H1 (cell line): ENCODE measurements at regions not wholly inside any gene's neighbourhood (a gene's known extent, or its start where the extent isn't known, plus 50 kb on each side); places are given as distances from the start of the nearest gene placed in this dataset.

Experiments
- CTCF ChIA-PET: fragments of 300-600 bp; sonication (Branson Sonifier 250); formaldehyde crosslinking; loops from one replicate; lab custom pipeline; 2021; ENCODE audit not compliant: partially characterized antibody; lab: Charles Lee
- POLR2A ChIA-PET: fragments of 300-600 bp; sonication (Branson Sonifier 250); formaldehyde crosslinking; loops from one replicate; lab custom pipeline; 2021; ENCODE audit warnings: inconsistent platforms; ENCODE audit not compliant: partially characterized antibody; lab: Charles Lee
- DNase-seq, 2 experiments: peaks; one replicate each; pipeline versions ENCODE4 v3.0.0 to v3.0.0-alpha.2; 2010 to 2022; ENCODE audit warnings: low spot score in 2 of 2, low read depth in 1 of 2, mixed read lengths in 1 of 2
- FAIRE-seq: peaks from 2 replicates; lab custom pipeline; 2011; peaks lifted over from hg19 to GRCh38; lab: Jason Lieb, UNC
- H2AFZ ChIP-seq: 2 replicates; pipeline ENCODE4 v1.8.1; 2012; ENCODE audit warnings: low read length, inconsistent platforms
- H2AK5ac ChIP-seq: 2 replicates; pipeline ENCODE4 v1.6.1; 2013; ENCODE audit warnings: low read depth, low read length
- H2BK120ac ChIP-seq: replicated peaks from 2 replicates; pipeline ENCODE3; 2013; ENCODE audit warnings: low read depth, low read length, inconsistent platforms
- H2BK12ac ChIP-seq: 2 replicates; pipeline ENCODE4 v1.6.1; 2013; ENCODE audit warnings: low read depth, low read length
- H2BK15ac ChIP-seq: 2 replicates; pipeline ENCODE4 v1.6.1; 2013; ENCODE audit warnings: low read length
- H2BK20ac ChIP-seq: 2 replicates; pipeline ENCODE4 v1.6.1; 2013; ENCODE audit warnings: low read length
- H2BK5ac ChIP-seq: 2 replicates; pipeline ENCODE4 v1.6.1; 2013; ENCODE audit warnings: low read depth, low read length
- H3K14ac ChIP-seq: 2 replicates; pipeline ENCODE4 v1.6.1; 2013; ENCODE audit warnings: inconsistent platforms; ENCODE audit not compliant: insufficient read length
- H3K18ac ChIP-seq: 2 replicates; pipeline ENCODE4 v1.6.1; 2013; ENCODE audit warnings: low read length; ENCODE audit errors: extremely low read depth
- H3K23ac ChIP-seq: 2 replicates; pipeline ENCODE4 v1.6.1; 2013; ENCODE audit warnings: inconsistent platforms; ENCODE audit not compliant: insufficient read length
- H3K23me2 ChIP-seq: 2 replicates; pipeline ENCODE4 v1.6.1; 2013; ENCODE audit warnings: low read depth, low read length
- H3K27ac ChIP-seq: 2 replicates; pipeline ENCODE4 v1.6.1; 2011; ENCODE audit warnings: low read depth, low read length, inconsistent platforms
- H3K27me3 ChIP-seq, 4 experiments: replicated peaks in 1 of 4; 1 replicate in 1 of 4; 2 replicates in 3 of 4; pipeline versions ENCODE4 v1.6.1 to v1.8.1; 2011 to 2013; ENCODE audit warnings: low read length in 3 of 4, mild to moderate bottlenecking in 3 of 4, inconsistent platforms in 2 of 4, mixed read lengths in 2 of 4, moderate library complexity in 1 of 4; ENCODE audit not compliant: control insufficient read depth in 3 of 4, insufficient read depth in 3 of 4; ENCODE audit errors: extremely low read depth in 1 of 4
- H3K36me3 ChIP-seq, 4 experiments: 2 replicates each; pipeline versions ENCODE4 v1.6.1 to v1.8.1; 2011 to 2013; ENCODE audit warnings: mild to moderate bottlenecking in 4 of 4, low read length in 3 of 4, moderate library complexity in 2 of 4, control low read depth in 1 of 4, inconsistent platforms in 1 of 4; ENCODE audit not compliant: insufficient read depth in 4 of 4, control insufficient read depth in 2 of 4
- H3K4ac ChIP-seq: replicated peaks from 2 replicates; pipeline ENCODE3; 2013; ENCODE audit warnings: low read length, low read depth, mixed read lengths, inconsistent platforms; ENCODE audit not compliant: insufficient read length
- H3K4me1 ChIP-seq, 4 experiments: replicated peaks in 1 of 4; 1 replicate in 1 of 4; 2 replicates in 3 of 4; pipeline versions ENCODE4 v1.6.1 to v1.8.1; 2011 to 2013; ENCODE audit warnings: low read length in 3 of 4, inconsistent platforms in 2 of 4, mixed read lengths in 1 of 4; ENCODE audit not compliant: insufficient read depth in 4 of 4, control insufficient read depth in 3 of 4
- H3K4me2 ChIP-seq, 2 experiments: 2 replicates each; pipeline versions ENCODE4 v1.6.1 to v1.8.1; 2011 to 2013; ENCODE audit warnings: low read depth in 2 of 2, low read length in 2 of 2, control low read depth in 1 of 2, inconsistent platforms in 1 of 2, mild to moderate bottlenecking in 1 of 2; ENCODE audit not compliant: insufficient read depth in 1 of 2
- H3K4me3 ChIP-seq, 4 experiments: fragments of 200-600, 300-600 bp in 1 of 4; sonication (generic), shearing (Covaris generic), sonication (Bioruptor Twin) in 1 of 4; 2 replicates each; pipeline versions ENCODE4 v1.5.1 to v1.8.1; 2011 to 2016; ENCODE audit warnings: low read length in 4 of 4, low read depth in 3 of 4, control low read depth in 2 of 4, inconsistent platforms in 2 of 4, mild to moderate bottlenecking in 2 of 4, mixed read lengths in 1 of 4, moderate library complexity in 1 of 4; ENCODE audit not compliant: insufficient read depth in 2 of 4; ENCODE audit errors: extremely low read depth in 1 of 4
- H3K56ac ChIP-seq: replicated peaks from 2 replicates; pipeline ENCODE3; 2013; ENCODE audit warnings: low read depth, mild to moderate bottlenecking, mixed read lengths, low read length, inconsistent platforms; ENCODE audit not compliant: insufficient read length
- H3K79me1 ChIP-seq: 2 replicates; pipeline ENCODE4 v1.6.1; 2013; ENCODE audit warnings: low read depth, low read length, control low read depth
- H3K79me2 ChIP-seq, 2 experiments: 2 replicates each; pipeline versions ENCODE4 v1.6.1 to v1.8.1; 2012 to 2013; ENCODE audit warnings: low read length in 2 of 2, mild to moderate bottlenecking in 2 of 2, inconsistent platforms in 1 of 2; ENCODE audit not compliant: insufficient read depth in 2 of 2, control insufficient read depth in 1 of 2
- H3K9ac ChIP-seq, 4 experiments: replicated peaks in 1 of 4; 1 replicate in 1 of 4; 2 replicates in 3 of 4; pipeline versions ENCODE4 v1.6.1 to v1.8.1; 2011 to 2013; ENCODE audit warnings: low read depth in 3 of 4, low read length in 3 of 4, control low read depth in 2 of 4, mild to moderate bottlenecking in 2 of 4, moderate library complexity in 2 of 4, inconsistent platforms in 1 of 4; ENCODE audit errors: extremely low read depth in 1 of 4
- H3K9me3 ChIP-seq, 2 experiments: 2 replicates each; pipeline versions ENCODE4 v1.6.1 to v1.8.1; 2012 to 2013; ENCODE audit warnings: mild to moderate bottlenecking in 2 of 2, moderate library complexity in 2 of 2, control low read depth in 1 of 2, inconsistent platforms in 1 of 2, low read depth in 1 of 2, low read length in 1 of 2, mixed read lengths in 1 of 2; ENCODE audit not compliant: insufficient read depth in 2 of 2
- H4K20me1 ChIP-seq, 2 experiments: replicated peaks in 1 of 2; 2 replicates each; pipeline versions ENCODE3 to v1.8.1; 2011 to 2013; ENCODE audit warnings: inconsistent platforms in 2 of 2, low read length in 2 of 2, mild to moderate bottlenecking in 1 of 2; ENCODE audit not compliant: insufficient read depth in 2 of 2, control insufficient read depth in 1 of 2
- H4K5ac ChIP-seq: 2 replicates; pipeline ENCODE4 v1.6.1; 2013; ENCODE audit warnings: low read length, low read depth, mixed read lengths, inconsistent platforms; ENCODE audit not compliant: insufficient read length
- H4K8ac ChIP-seq: 2 replicates; pipeline ENCODE4 v1.8.0; 2013; ENCODE audit warnings: mild to moderate bottlenecking, moderate library complexity, low read length, inconsistent platforms; ENCODE audit not compliant: insufficient read depth; ENCODE audit errors: extremely low read depth
- H4K91ac ChIP-seq: replicated peaks from 2 replicates; pipeline ENCODE3; 2013; ENCODE audit warnings: low read length, mixed read lengths, inconsistent platforms; ENCODE audit not compliant: insufficient read length
- HDAC6 ChIP-seq: IDR thresholded peaks from one replicate; pipeline ENCODE4 v1.7.1; 2012; ENCODE audit warnings: low read depth, mild to moderate bottlenecking, inconsistent platforms, low read length, moderate library complexity
- PHF8 ChIP-seq: fragments of 200-600 bp; sonication (generic); conservative IDR thresholded peaks from 2 replicates; pipeline ENCODE4 v1.7.1; 2012; ENCODE audit warnings: low read depth, mild to moderate bottlenecking, inconsistent platforms, low read length, moderate library complexity
- TAF7 ChIP-seq: optimal IDR thresholded peaks from 2 replicates; pipeline ENCODE3; 2011; ENCODE audit warnings: low read depth, mild to moderate bottlenecking, inconsistent platforms, low read length, moderate library complexity, borderline replicate concordance
- TEAD4 ChIP-seq: IDR thresholded peaks from 2 replicates; pipeline ENCODE4 v1.6.1; 2012; ENCODE audit warnings: low read depth, low read length, inconsistent platforms, mixed read lengths
- WGBS, 2 experiments: shearing (Covaris generic) in 1 of 2; methylation state at CpG; one replicate each; pipeline versions ENCODE4 v1.1.6 to v1.1.7; 2013 to 2015; ENCODE audit warnings: low lambda C conversion rate in 2 of 2, mixed read lengths in 2 of 2, inconsistent platforms in 1 of 2, low coverage in 1 of 2, missing lambda C conversion rate in 1 of 2; ENCODE audit not compliant: insufficient replicate concordance in 2 of 2, insufficient coverage in 1 of 2, insufficient read length in 1 of 2; ENCODE audit errors: extremely low coverage in 1 of 2, missing lambda C conversion rate in 1 of 2; 5-methylcytosine and 5-hydroxymethylcytosine counted together

DNA sequence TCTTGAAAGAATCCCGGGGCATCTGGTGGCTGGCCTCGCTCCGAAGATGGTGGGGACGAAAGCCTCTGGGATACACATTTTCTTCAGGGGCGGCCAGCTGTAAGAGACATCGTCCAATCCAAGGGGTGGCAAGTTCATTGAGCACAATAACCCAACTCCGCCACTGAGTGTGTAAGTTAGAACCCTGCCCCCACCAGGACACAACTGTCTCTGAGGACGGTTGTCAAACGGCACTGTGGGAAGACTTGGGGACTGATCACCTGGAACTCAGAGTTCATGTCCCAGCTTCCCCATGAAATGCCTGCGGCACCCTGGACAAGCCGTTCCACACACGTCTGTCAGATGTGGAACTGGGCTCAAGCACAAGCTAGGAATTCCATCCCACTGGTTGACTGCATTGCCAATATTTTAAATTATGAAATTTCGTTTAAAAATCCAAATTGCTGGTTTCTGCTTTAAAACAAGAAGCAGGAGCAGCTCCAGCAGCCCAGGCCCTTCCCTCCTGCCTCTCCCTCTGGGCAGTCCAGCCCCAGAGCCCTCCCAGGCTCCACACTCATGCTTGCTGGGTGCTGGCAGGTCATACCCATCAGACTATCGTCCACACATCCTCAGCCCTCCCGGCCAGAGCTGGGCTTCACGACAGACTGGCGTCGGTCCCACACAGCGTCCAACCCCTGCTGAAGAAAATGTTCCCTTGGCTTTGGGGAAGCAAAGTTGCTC, 80.9 kb upstream of the AFDN start:
- H3K23me2 ChIP-seq: no peaks in the 10 kb centered on the region; the same call in 1 of the 2 replicates
- H3K9ac ChIP-seq: no peak overlapping the region
- no peak overlapping the region for H2BK20ac ChIP-seq
- H3K36me3 ChIP-seq: no peaks in the 10 kb centered on the region
- H2AFZ ChIP-seq: no peak overlapping the region
- H4K91ac ChIP-seq: no peak overlapping the region
- no peaks in the 10 kb centered on the region for H4K20me1 ChIP-seq
- no peak overlapping the region for H4K5ac ChIP-seq
- no peak overlapping the region for H3K4me2 ChIP-seq
- H3K27ac ChIP-seq: no peak overlapping the region
- POLR2A ChIA-PET: no interaction called here
- no peak overlapping the region for H2BK12ac ChIP-seq
- H2BK120ac ChIP-seq: no peak overlapping the region
- no peak overlapping the region for H3K23ac ChIP-seq
- H3K79me1 ChIP-seq: no peaks in the 10 kb centered on the region; the same call in 1 of the 2 replicates
- no peak overlapping the region for H2BK15ac ChIP-seq
- no peak for TF ChIP-seq HDAC6
- no peak for TF ChIP-seq TAF7
- TF ChIP-seq PHF8: no peak
- TF ChIP-seq TEAD4: no peak
- TF ChIP-seq, all 59 proteins: peak for 0
- DNase-seq: no peak
- Histone ChIP-seq H2BK5ac (no peak overlapping the region), H3K9me3 (0 out of 4 replicates have a peak, but pooled peaks cover 0 to 3% of the 10 kb centered on the region in 2 experiments), H3K56ac (no peak overlapping the region), H4K8ac (no peak overlapping the region), H3K27me3 (no peaks in the 10 kb centered on the region), H3K4me1 (peaks cover 0 to 1% (median 0%) of the 10 kb centered on the region in 4 experiments; a peak in 3 of 7 replicates), H3K79me2 (no peaks in the 10 kb centered on the region), H3K18ac (no peak overlapping the region), H2AK5ac (no peak overlapping the region), H3K4ac (no peak overlapping the region), H3K14ac (no peak overlapping the region), H3K4me3 (no peak overlapping the region)
- CTCF ChIA-PET: interaction anchor here (0.6 to 1.0 kb wide), 4 partner anchors 10 to 244 kb away, joined by 3 to 4 read pairs (median 3); no protein-coding TSS in a partner anchor
- 95% methylated on average over 19 of the region's 19 CpGs; no CpG with 5 or more reads in 1 of the 2 experiments for WGBS, 2 experiments
- FAIRE-seq: no peak
